ENCODE measurements at regions not wholly inside any gene's neighbourhood (a gene's known extent, or its start where the extent isn't known, plus 50 kb on each side); places are given as distances from the start of the nearest gene placed in this dataset.

- TF ChIP-seq POLR2A (IDR thresholded peaks at IDR 0.05) (no peak), CTCF (IDR thresholded peaks at IDR 0.05) (no peak), EP300 (IDR thresholded peaks at IDR 0.05) (no peak)
These were observed 339.0 kb upstream of the ZMIZ1 start for GRCh38 chr10:78729800-78730199.
